ENCODE measurements at regions not wholly inside any gene's neighbourhood (a gene's known extent, or its start where the extent isn't known, plus 50 kb on each side); places are given as distances from the start of the nearest gene placed in this dataset.

- Histone ChIP-seq H3K36me3 (ENCODE audit: insufficient read depth, low read length) (no peaks in the 10 kb centered on the region), H2AFZ (ENCODE audit: low read length) (no peak overlapping the region), H3K9me2 (replicated peaks; ENCODE audit: low read depth, low read length) (no peaks in the 10 kb centered on the region), H3F3A (ENCODE audit: low read depth) (no peaks in the 10 kb centered on the region), H3K4me2 (ENCODE audit: low read depth, low read length, poor library complexity, severe bottlenecking) (no peak overlapping the region), H3K9ac (ENCODE audit: low read depth, low read length, poor library complexity, severe bottlenecking) (no peak overlapping the region), H3K27me3 (ENCODE audit: insufficient read depth, low read length, poor library complexity, severe bottlenecking) (no peaks in the 10 kb centered on the region), H3K4me3 (ENCODE audit: low read length, poor library complexity, severe bottlenecking) (no peak overlapping the region), H3K4me1 (ENCODE audit: insufficient read depth, low read length, poor library complexity, severe bottlenecking) (no peaks in the 10 kb centered on the region), H3K9me3 (ENCODE audit: insufficient read depth, low read depth, low read length) (no peaks in the 10 kb centered on the region), H4K20me1 (ENCODE audit: insufficient read depth, low read length, poor library complexity, severe bottlenecking) (no peaks in the 10 kb centered on the region), H3K79me2 (ENCODE audit: insufficient read depth, low read length) (no peaks in the 10 kb centered on the region)
- TF ChIP-seq EZH2phosphoT487 (IDR thresholded peaks at IDR 0.05; ENCODE audit: borderline replicate concordance): no peak
- TF ChIP-seq, protein P1, sequence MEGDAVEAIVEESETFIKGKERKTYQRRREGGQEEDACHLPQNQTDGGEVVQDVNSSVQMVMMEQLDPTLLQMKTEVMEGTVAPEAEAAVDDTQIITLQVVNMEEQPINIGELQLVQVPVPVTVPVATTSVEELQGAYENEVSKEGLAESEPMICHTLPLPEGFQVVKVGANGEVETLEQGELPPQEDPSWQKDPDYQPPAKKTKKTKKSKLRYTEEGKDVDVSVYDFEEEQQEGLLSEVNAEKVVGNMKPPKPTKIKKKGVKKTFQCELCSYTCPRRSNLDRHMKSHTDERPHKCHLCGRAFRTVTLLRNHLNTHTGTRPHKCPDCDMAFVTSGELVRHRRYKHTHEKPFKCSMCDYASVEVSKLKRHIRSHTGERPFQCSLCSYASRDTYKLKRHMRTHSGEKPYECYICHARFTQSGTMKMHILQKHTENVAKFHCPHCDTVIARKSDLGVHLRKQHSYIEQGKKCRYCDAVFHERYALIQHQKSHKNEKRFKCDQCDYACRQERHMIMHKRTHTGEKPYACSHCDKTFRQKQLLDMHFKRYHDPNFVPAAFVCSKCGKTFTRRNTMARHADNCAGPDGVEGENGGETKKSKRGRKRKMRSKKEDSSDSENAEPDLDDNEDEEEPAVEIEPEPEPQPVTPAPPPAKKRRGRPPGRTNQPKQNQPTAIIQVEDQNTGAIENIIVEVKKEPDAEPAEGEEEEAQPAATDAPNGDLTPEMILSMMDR (conservative IDR thresholded peaks at IDR 0.05; ENCODE audit: low read length): no peak
Observed at GRCh38 chr2:18784245-18784644, 194.9 kb upstream of the NT5C1B start.

GRCh38 chr2:18781541-18782280, 192.3 kb upstream of the NT5C1B start:
- Histone ChIP-seq H3K9ac (ENCODE audit: low read depth, low read length, poor library complexity, severe bottlenecking) (no peak overlapping the region), H3K27me3 (ENCODE audit: insufficient read depth, low read length, poor library complexity, severe bottlenecking) (no peaks in the 10 kb centered on the region), H2AFZ (ENCODE audit: low read length) (no peak overlapping the region), H3K4me3 (ENCODE audit: low read length, poor library complexity, severe bottlenecking) (no peak overlapping the region), H3F3A (ENCODE audit: low read depth) (no peaks in the 10 kb centered on the region), H3K9me3 (ENCODE audit: insufficient read depth, low read depth, low read length) (no peaks in the 10 kb centered on the region), H4K20me1 (ENCODE audit: insufficient read depth, low read length, poor library complexity, severe bottlenecking) (no peaks in the 10 kb centered on the region), H3K36me3 (ENCODE audit: insufficient read depth, low read length) (no peaks in the 10 kb centered on the region), H3K4me2 (ENCODE audit: low read depth, low read length, poor library complexity, severe bottlenecking) (no peak overlapping the region), H3K4me1 (ENCODE audit: insufficient read depth, low read length, poor library complexity, severe bottlenecking) (no peaks in the 10 kb centered on the region), H3K9me2 (replicated peaks; ENCODE audit: low read depth, low read length) (no peaks in the 10 kb centered on the region), H3K79me2 (ENCODE audit: insufficient read depth, low read length) (no peaks in the 10 kb centered on the region)
- no peak for TF ChIP-seq EZH2phosphoT487 (IDR thresholded peaks at IDR 0.05; ENCODE audit: borderline replicate concordance)
- TF ChIP-seq, protein P1 (conservative IDR thresholded peaks at IDR 0.05; ENCODE audit: low read length): no peak

- Histone ChIP-seq H3K4me3 (ENCODE audit: low read length, poor library complexity, severe bottlenecking) (no peak overlapping the region), H3K79me2 (ENCODE audit: insufficient read depth, low read length) (no peaks in the 10 kb centered on the region), H3K36me3 (ENCODE audit: insufficient read depth, low read length) (no peaks in the 10 kb centered on the region), H3K9ac (ENCODE audit: low read depth, low read length, poor library complexity, severe bottlenecking) (no peak overlapping the region), H3K9me3 (ENCODE audit: insufficient read depth, low read depth, low read length) (no peaks in the 10 kb centered on the region), H3F3A (ENCODE audit: low read depth) (no peaks in the 10 kb centered on the region), H3K9me2 (replicated peaks; ENCODE audit: low read depth, low read length) (no peaks in the 10 kb centered on the region), H3K27me3 (ENCODE audit: insufficient read depth, low read length, poor library complexity, severe bottlenecking) (no peaks in the 10 kb centered on the region), H2AFZ (ENCODE audit: low read length) (no peak overlapping the region), H4K20me1 (ENCODE audit: insufficient read depth, low read length, poor library complexity, severe bottlenecking) (no peaks in the 10 kb centered on the region), H3K4me1 (ENCODE audit: insufficient read depth, low read length, poor library complexity, severe bottlenecking) (no peaks in the 10 kb centered on the region), H3K4me2 (ENCODE audit: low read depth, low read length, poor library complexity, severe bottlenecking) (no peak overlapping the region)
- TF ChIP-seq EZH2phosphoT487 (IDR thresholded peaks at IDR 0.05; ENCODE audit: borderline replicate concordance): no peak
- TF ChIP-seq, protein P1 (conservative IDR thresholded peaks at IDR 0.05; ENCODE audit: low read length): no peak
Observed at GRCh38 chr2:18777250-18777812, 188.0 kb upstream of the NT5C1B start.

Data from Loucy (cell line).